Endothelial cell of umbilical vein (primary cell): ENCODE measurements at regions not wholly inside any gene's neighbourhood (a gene's known extent, or its start where the extent isn't known, plus 50 kb on each side); places are given as distances from the start of the nearest gene placed in this dataset.

Source experiments
- BruUV-seq: library from RNA; stranded (reverse); fragments of 400-500 nt; replicated peaks from 2 replicates; lab custom pipeline; 2021; lab: Mats Ljungman, UMichigan
- CTCF ChIA-PET: fragments of 300-600, 350-600 bp; sonication (Branson Sonifier 250); formaldehyde crosslinking; loops from one replicate; lab custom pipeline; 2021; ENCODE audit warnings: antibody characterized with exemption, inconsistent platforms; lab: Charles Lee
- POLR2A ChIA-PET: fragments of 300-600, 350-600 bp; sonication (Branson Sonifier 250); formaldehyde crosslinking; loops from one replicate; lab custom pipeline; 2021; ENCODE audit warnings: antibody characterized with exemption, inconsistent platforms; lab: Charles Lee
- DNase-seq: peaks from one replicate; pipeline ENCODE4 v3.0.0-alpha.2; 2011; ENCODE audit warnings: low read depth, low spot score
- FAIRE-seq: peaks from 2 replicates; lab custom pipeline; 2011; peaks lifted over from hg19 to GRCh38; lab: Jason Lieb, UNC
- H2AFZ ChIP-seq: 2 replicates; pipeline ENCODE4 v1.6.0; 2012; ENCODE audit warnings: low read depth, low read length, control low read depth, inconsistent platforms
- H3K27ac ChIP-seq: 2 replicates; pipeline ENCODE4 v1.5.1; 2011; ENCODE audit warnings: low read depth, mild to moderate bottlenecking, control low read depth, low read length, moderate library complexity; ENCODE audit not compliant: insufficient read depth
- H3K27me3 ChIP-seq, 2 experiments: 2 replicates each; pipeline versions ENCODE4 v1.6.0 to v1.6.1; 2011; ENCODE audit warnings: low read length in 2 of 2, mixed read lengths in 1 of 2; ENCODE audit not compliant: control insufficient read depth in 2 of 2, insufficient read depth in 2 of 2
- H3K36me3 ChIP-seq, 2 experiments: 2 replicates in 1 of 2; 3 replicates in 1 of 2; pipeline ENCODE4 v1.5.1; 2011; ENCODE audit warnings: low read length in 2 of 2, mild to moderate bottlenecking in 1 of 2, moderate library complexity in 1 of 2; ENCODE audit not compliant: control insufficient read depth in 2 of 2, insufficient read depth in 2 of 2; ENCODE audit errors: extremely low read depth in 1 of 2
- H3K4me1 ChIP-seq: 3 replicates; pipeline ENCODE4 v1.5.1; 2011; ENCODE audit warnings: mild to moderate bottlenecking, low read length; ENCODE audit not compliant: control insufficient read depth, insufficient read depth; ENCODE audit errors: extremely low read depth
- H3K4me2 ChIP-seq: 2 replicates; pipeline ENCODE4 v1.6.1; 2011; ENCODE audit warnings: low read length, control low read depth, mixed read lengths; ENCODE audit not compliant: insufficient read depth
- H3K4me3 ChIP-seq, 3 experiments: fragments of 200-600 bp in 1 of 3; sonication (generic), shearing (Covaris generic) in 1 of 3; replicated peaks in 1 of 3; 2 replicates each; pipeline ENCODE4 v1.5.1; 2011 to 2016; ENCODE audit warnings: control low read depth in 3 of 3, low read length in 3 of 3, mild to moderate bottlenecking in 2 of 3, inconsistent platforms in 1 of 3, low read depth in 1 of 3, moderate library complexity in 1 of 3; ENCODE audit not compliant: insufficient read depth in 1 of 3
- H3K79me2 ChIP-seq: 2 replicates; pipeline ENCODE4 v1.6.0; 2012; ENCODE audit warnings: low read length, inconsistent platforms; ENCODE audit not compliant: control insufficient read depth, insufficient read depth
- H3K9ac ChIP-seq: replicated peaks from 2 replicates; pipeline ENCODE3; 2011; ENCODE audit warnings: low read length, control low read depth; ENCODE audit not compliant: insufficient read depth; ENCODE audit errors: extremely low read depth
- H3K9me1 ChIP-seq: replicated peaks from 3 replicates; pipeline ENCODE4 v1.6.0; 2011; ENCODE audit warnings: mild to moderate bottlenecking, low read length; ENCODE audit not compliant: control insufficient read depth, insufficient read depth; ENCODE audit errors: extremely low read depth
- H3K9me3 ChIP-seq: replicated peaks from 2 replicates; pipeline ENCODE4 v1.5.1; 2012; ENCODE audit warnings: low read length, inconsistent platforms; ENCODE audit not compliant: control insufficient read depth, insufficient read depth
- H4K20me1 ChIP-seq: replicated peaks from 2 replicates; pipeline ENCODE3; 2011; ENCODE audit warnings: mild to moderate bottlenecking, low read length; ENCODE audit not compliant: control insufficient read depth, insufficient read depth; ENCODE audit errors: extremely low read depth
- FOS ChIP-seq: IDR thresholded peaks from 2 replicates; pipeline ENCODE4 v1.6.1; 2011; ENCODE audit warnings: mild to moderate bottlenecking, low read length, moderate library complexity, borderline replicate concordance; ENCODE audit not compliant: insufficient read depth
- GATA2 ChIP-seq: IDR thresholded peaks from 2 replicates; pipeline ENCODE4 v1.7.0; 2011; ENCODE audit warnings: low read depth, mild to moderate bottlenecking, moderate library complexity, mixed read lengths, low read length; ENCODE audit not compliant: insufficient read length, insufficient read depth
- MYC ChIP-seq: IDR thresholded peaks from one replicate; pipeline ENCODE4 v1.6.1; 2011; ENCODE audit warnings: mild to moderate bottlenecking, low read depth, low read length
- POLR2AphosphoS5 ChIP-seq: IDR thresholded peaks from 2 replicates; pipeline ENCODE4 v1.6.1; 2012; ENCODE audit warnings: low read depth, mild to moderate bottlenecking, control low read depth, low read length, moderate library complexity; ENCODE audit not compliant: insufficient read depth
- dilution Hi-C: fragments of 300-500 bp; cut with MboI; formaldehyde crosslinking; loops from one replicate; pipeline ENCODE4 v1.15.0; 2019; ENCODE audit warnings: low sequenced_read_pairs; ENCODE audit not compliant: extremely low pct_ligation_motif_present
- intact Hi-C: fragments of 100-400 bp; cut with micrococcal nuclease; formaldehyde crosslinking; loops from one replicate; pipeline ENCODE4 v1.10.0; 2022

DNA sequence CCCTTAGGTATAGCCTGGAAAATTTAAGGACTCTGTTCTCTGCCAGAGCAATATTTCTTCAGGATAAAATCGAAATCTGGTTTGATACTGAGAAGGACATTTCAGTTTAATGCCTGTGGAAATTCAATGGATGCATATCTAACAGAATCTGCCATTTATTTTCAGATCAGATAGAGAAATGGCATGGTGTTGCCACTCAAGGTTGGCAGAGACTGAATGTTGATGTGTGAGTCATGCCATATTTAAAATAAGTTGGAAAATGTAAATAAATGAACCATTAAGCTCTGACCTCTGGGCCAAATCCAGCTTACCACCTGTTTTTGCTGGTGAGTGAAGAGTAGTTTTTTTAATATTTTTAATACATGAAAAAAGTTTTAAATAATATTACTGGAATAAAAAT lies 594.6 kb downstream of the DOK5 start:
- ChIA-PET POLR2A (no interaction called here), CTCF (no interaction called here)
- intact Hi-C loops: no loop called here

DNA sequence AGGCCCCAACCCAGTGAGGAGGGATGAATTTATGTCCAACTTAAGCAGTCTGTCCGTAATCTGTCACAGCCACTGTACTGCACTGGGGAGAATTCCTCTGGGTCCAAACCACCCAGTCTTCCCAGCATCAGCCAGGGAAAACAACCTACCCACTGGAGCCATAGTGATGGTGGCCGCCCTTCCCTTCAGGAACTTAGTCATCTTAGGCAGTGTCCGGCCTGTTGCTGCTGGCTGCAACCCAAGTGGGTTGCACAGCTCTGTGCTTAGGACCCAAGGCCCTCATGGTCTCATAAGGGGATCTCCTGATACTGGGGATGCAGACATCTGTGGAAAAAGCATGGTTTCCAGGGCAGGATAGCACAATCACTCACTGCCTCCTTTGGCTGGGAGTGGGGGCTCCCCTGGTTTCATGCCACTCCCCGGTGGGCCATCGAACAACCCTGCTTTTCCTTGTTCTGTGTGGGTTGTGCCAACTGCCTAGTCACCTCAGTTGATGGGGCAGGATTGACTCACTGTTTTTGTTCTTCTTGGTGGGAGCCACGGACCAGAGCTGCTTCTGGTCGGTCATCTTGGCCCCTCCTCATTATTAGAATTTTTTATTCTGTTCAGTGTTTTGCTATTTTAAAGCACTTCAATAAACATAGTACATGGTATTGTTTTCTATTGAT lies 591.9 kb downstream of the DOK5 start:
- Histone ChIP-seq H3K9me1 (no peaks in the 10 kb centered on the region), H3K79me2 (no peaks in the 10 kb centered on the region), H3K36me3 (no peaks in the 10 kb centered on the region), H3K27me3 (no peaks in the 10 kb centered on the region), H3K4me2 (no peak overlapping the region), H3K4me3 (no peak overlapping the region), H3K27ac (no peak overlapping the region), H4K20me1 (no peaks in the 10 kb centered on the region), H3K4me1 (no peaks in the 10 kb centered on the region), H3K9me3 (peaks cover 2% of the 10 kb centered on the region), H3K9ac (no peak overlapping the region), H2AFZ (no peak overlapping the region)
- peak; percentile 1 for DNase-seq
- dilution Hi-C loops (no loop called here), intact Hi-C loops (no loop called here)
- no TSS peak for BruUV-seq
- POLR2A ChIA-PET: no interaction called here
- CTCF ChIA-PET: interaction anchor here (1.5 kb wide), 1 partner anchor 10 kb away, joined by 3 read pairs; no protein-coding TSS in a partner anchor
- peak; percentile 25 for TF ChIP-seq FOS
- no peak for TF ChIP-seq POLR2AphosphoS5
- no peak for FAIRE-seq

More for the DNA sequence above, 594.6 kb downstream of the DOK5 start:
- peaks cover 2% of the 10 kb centered on the region for H3K9me3 ChIP-seq
- dilution Hi-C loops: no loop called here
- H3K4me2 ChIP-seq: no peak overlapping the region
- H4K20me1 ChIP-seq: no peaks in the 10 kb centered on the region
- no peaks in the 10 kb centered on the region for H3K79me2 ChIP-seq
- BruUV-seq: no TSS peak
- TF ChIP-seq FOS: no peak
- TF ChIP-seq GATA2: no peak
- TF ChIP-seq MYC: no peak
- H3K27me3 ChIP-seq: no peaks in the 10 kb centered on the region
- H3K27ac ChIP-seq: no peak overlapping the region
- no peak overlapping the region for H3K9ac ChIP-seq
- H2AFZ ChIP-seq: no peak overlapping the region
- no peak for DNase-seq
- no peak overlapping the region for H3K4me3 ChIP-seq
- H3K9me1 ChIP-seq: no peaks in the 10 kb centered on the region
- FAIRE-seq: no peak
- no peaks in the 10 kb centered on the region for H3K36me3 ChIP-seq
- H3K4me1 ChIP-seq: no peaks in the 10 kb centered on the region
